Naive B cell (primary cell): ENCODE measurements at regions not wholly inside any gene's neighbourhood (a gene's known extent, or its start where the extent isn't known, plus 50 kb on each side); places are given as distances from the start of the nearest gene placed in this dataset.

Source experiments
- ATAC-seq, 2 donors: fragments of 150-1000 bp; cut with Tn5 transposase; 2 replicates each; pipeline ENCODE4 v1.10.0; 2021; ENCODE audit warnings: low read depth in 2 of 2, mild to moderate bottlenecking in 2 of 2, moderate library complexity in 2 of 2
- DNase-seq: peaks from one replicate; pipeline ENCODE4 v3.0.0; 2022
- H3K27ac Mint-ChIP-seq, 6 donors: one replicate each; pipeline ENCODE4 v1.8.0; 2020 to 2022; ENCODE audit warnings: mild to moderate bottlenecking in 6 of 6, mixed read lengths in 6 of 6, moderate library complexity in 5 of 6, inconsistent platforms in 2 of 6
- H3K27me3 Mint-ChIP-seq, 3 donors: one replicate each; pipeline ENCODE4 v1.8.0; 2021 to 2022; ENCODE audit warnings: mixed read lengths in 3 of 3, mild to moderate bottlenecking in 1 of 3
- H3K36me3 Mint-ChIP-seq, 2 donors: one replicate each; pipeline ENCODE4 v1.8.0; 2020 to 2022; ENCODE audit warnings: mixed read lengths in 2 of 2, inconsistent platforms in 1 of 2, mild to moderate bottlenecking in 1 of 2
- H3K4me1 Mint-ChIP-seq, 3 donors: one replicate each; pipeline ENCODE4 v1.8.0; 2020 to 2022; ENCODE audit warnings: mixed read lengths in 3 of 3, inconsistent platforms in 1 of 3, mild to moderate bottlenecking in 1 of 3, moderate library complexity in 1 of 3
- H3K4me3 Mint-ChIP-seq, 8 donors: one replicate each; pipeline ENCODE4 v1.8.0; 2020 to 2022; ENCODE audit warnings: mild to moderate bottlenecking in 8 of 8, mixed read lengths in 8 of 8, moderate library complexity in 8 of 8, inconsistent platforms in 2 of 8
- H3K9me3 Mint-ChIP-seq, 7 donors: one replicate each; pipeline ENCODE4 v1.8.0; 2020 to 2022; ENCODE audit warnings: mixed read lengths in 7 of 7, mild to moderate bottlenecking in 5 of 7, inconsistent platforms in 2 of 7, moderate library complexity in 1 of 7

DNA sequence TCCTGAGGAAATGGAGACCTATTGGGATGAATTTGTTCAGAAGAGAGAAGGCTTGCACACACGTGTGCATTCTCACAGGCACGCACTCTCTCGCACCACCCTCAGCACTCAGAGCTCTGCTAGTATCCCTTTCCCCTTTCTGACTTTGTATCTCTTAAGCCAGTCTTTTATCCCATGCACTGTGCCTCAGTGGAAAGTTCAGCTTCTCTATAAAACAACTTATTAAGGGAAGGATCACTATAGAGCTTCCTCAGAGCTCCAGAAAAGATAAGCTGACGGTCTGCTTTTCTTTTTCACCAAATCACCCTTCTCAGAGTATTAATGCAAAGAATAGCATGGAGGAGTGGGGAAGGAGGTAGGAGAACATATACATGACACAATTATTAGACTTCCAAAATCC is 207.8 kb downstream of the ENC1 start:
- DNase-seq: no peak
- Mint-ChIP-seq H3K4me3 (no peak overlapping the region), H3K4me1 (peaks cover 6 to 25% (median 10%) of the 10 kb centered on the region in 3 donors), H3K27me3 (peaks cover 32 to 48% (median 42%) of the 10 kb centered on the region in 3 donors), H3K36me3 (no peaks in the 10 kb centered on the region), H3K9me3 (peaks cover 4 to 28% (median 9%) of the 10 kb centered on the region in 7 donors), H3K27ac (no peak overlapping the region)
- ATAC-seq: no peak

DNA sequence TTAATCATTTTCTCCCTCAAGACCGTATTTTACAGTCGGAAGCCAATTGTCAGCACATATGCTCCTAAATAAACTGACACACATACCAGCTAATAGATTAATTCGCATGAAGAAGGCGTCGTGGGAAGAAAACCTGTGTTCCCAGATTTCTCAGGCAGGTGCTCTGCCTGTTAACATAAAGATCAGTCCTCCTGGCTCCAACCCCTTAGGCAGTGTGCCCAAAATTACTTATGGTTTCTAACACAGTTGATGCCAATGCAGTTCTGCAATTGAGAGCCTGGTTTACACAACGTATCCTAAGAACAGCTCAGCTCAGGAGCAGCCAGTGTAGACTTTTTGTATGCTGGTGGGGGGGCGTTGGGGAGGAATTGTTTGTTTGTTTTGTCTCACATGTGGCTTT is 208.3 kb downstream of the ENC1 start:
- Mint-ChIP-seq H3K4me1 (peaks cover 6 to 25% (median 10%) of the 10 kb centered on the region in 3 donors), H3K27me3 (peaks cover 32 to 48% (median 42%) of the 10 kb centered on the region in 3 donors), H3K27ac (no peak overlapping the region), H3K4me3 (no peak overlapping the region), H3K36me3 (no peaks in the 10 kb centered on the region), H3K9me3 (peaks cover 4 to 23% (median 6%) of the 10 kb centered on the region in 7 donors)
- no peak for DNase-seq
- no peak for ATAC-seq

DNA sequence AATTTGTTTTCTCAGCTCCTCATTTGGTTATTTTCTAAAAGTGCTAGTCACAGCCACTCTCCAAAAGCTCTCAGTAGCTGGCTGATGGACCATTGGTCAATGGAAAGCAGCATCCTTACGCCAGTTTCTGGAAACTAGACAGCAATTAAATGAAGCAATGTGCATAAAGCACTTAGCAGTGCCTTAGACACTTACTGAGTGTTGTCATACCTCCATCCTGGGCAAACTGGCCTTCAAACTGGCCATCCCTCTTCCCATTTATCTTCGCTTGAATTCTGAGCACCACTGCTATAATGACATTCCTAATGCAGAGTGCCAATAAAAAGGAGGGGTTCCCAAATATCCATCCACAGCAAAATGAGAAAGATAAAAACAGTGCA is 209.2 kb downstream of the ENC1 start:
- Mint-ChIP-seq H3K9me3 (peaks cover 0 to 13% (median 5%) of the 10 kb centered on the region in 7 donors), H3K4me1 (peaks cover 6 to 25% (median 10%) of the 10 kb centered on the region in 3 donors), H3K27ac (no peak overlapping the region), H3K4me3 (no peak overlapping the region), H3K27me3 (peaks cover 32 to 48% (median 42%) of the 10 kb centered on the region in 3 donors), H3K36me3 (no peaks in the 10 kb centered on the region)
- no peak for DNase-seq
- no peak for ATAC-seq

DNA sequence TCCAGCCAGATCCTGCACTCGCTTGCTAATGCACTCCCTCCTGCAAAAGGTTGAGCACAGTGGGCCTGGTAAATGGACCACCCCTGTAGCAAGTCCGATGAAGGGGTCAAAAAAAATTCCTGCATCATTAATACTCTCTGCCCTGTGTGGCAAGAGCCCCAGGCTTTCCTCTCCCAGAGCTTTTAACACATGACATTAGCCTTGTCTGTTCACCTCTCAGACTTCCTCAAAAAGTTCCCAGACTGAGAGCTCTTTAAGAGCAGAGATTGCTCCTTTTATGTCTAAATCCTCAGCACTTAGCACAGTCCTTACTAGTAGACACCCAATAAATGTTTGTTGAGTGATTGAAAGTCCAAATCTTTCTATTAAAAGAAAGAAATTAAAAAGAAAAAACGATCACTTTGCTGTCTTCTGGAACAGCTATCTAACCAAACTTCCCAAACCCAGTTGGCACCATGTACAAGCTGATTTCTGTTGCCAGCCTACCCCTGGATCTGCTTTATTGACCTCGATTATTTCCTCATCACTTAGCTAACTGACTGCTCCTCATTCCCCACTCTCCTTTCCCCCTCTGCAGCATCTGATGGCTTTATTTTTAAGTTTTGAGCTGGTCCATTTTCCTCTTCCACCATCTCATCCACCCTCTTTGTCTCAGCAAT is 209.8 kb downstream of the ENC1 start:
- Mint-ChIP-seq H3K27ac (no peak overlapping the region), H3K36me3 (no peaks in the 10 kb centered on the region), H3K4me3 (no peak overlapping the region), H3K9me3 (peaks cover 0 to 13% (median 5%) of the 10 kb centered on the region in 7 donors), H3K27me3 (peaks cover 38 to 51% (median 42%) of the 10 kb centered on the region in 3 donors), H3K4me1 (peaks cover 6 to 25% (median 10%) of the 10 kb centered on the region in 3 donors)
- ATAC-seq (no peak), DNase-seq (no peak)

DNA sequence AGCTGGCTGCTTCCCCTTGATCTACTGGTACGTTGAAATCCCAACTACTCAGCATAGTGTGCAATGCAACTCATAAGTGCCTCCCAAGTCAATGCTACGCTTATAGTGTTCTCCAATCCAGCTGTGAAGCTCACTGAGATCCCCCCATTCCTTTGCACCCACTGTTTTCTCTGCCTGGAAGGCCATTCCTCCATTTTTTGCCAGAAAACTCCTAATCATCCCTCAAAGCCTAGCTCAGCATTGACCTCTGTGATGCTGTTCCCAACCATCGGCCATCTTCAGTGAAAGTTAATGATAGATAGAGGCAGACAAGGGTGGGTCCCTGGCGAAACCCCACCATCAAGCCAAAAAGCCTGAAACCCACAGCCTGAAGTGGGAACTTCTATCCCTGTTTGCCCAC is 211.0 kb downstream of the ENC1 start:
- no peak for DNase-seq
- peak overlapping the region in 1 of 8 donors; percentile 58 for H3K4me3 Mint-ChIP-seq
- H3K27me3 Mint-ChIP-seq: peaks cover 42 to 44% (median 42%) of the 10 kb centered on the region in 3 donors
- H3K9me3 Mint-ChIP-seq: peaks cover 0 to 13% (median 3%) of the 10 kb centered on the region in 7 donors
- peak overlapping the region in 1 of 6 donors; percentile 58 for H3K27ac Mint-ChIP-seq
- H3K36me3 Mint-ChIP-seq: no peaks in the 10 kb centered on the region
- ATAC-seq: no peak
- H3K4me1 Mint-ChIP-seq: peaks cover 6 to 23% (median 9%) of the 10 kb centered on the region in 3 donors

DNA sequence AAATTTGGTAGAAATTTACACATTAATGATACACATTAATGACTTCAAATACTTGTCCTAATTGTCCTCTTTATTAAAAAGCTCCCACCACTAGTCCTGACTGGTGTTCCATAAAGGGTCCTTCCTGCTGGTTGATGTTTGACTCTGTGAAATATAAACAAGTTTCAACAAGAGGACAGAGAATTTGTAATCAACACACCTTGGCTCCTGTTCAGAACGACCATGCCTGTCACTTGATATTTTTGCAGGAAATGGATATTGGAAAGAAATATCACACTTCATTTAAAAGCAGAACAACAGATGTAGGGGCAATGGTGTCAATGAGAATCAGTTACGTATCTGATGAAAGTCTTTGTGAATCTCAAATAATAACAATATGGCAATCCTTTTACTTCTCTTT is 211.7 kb downstream of the ENC1 start:
- H3K9me3 Mint-ChIP-seq: peaks cover 0 to 13% (median 3%) of the 10 kb centered on the region in 7 donors
- H3K27ac Mint-ChIP-seq: no peak overlapping the region
- H3K36me3 Mint-ChIP-seq: no peaks in the 10 kb centered on the region
- DNase-seq: no peak
- H3K4me3 Mint-ChIP-seq: no peak overlapping the region
- no peak for ATAC-seq
- peaks cover 41 to 44% (median 42%) of the 10 kb centered on the region in 3 donors for H3K27me3 Mint-ChIP-seq
- peaks cover 6 to 17% (median 6%) of the 10 kb centered on the region in 3 donors for H3K4me1 Mint-ChIP-seq

DNA sequence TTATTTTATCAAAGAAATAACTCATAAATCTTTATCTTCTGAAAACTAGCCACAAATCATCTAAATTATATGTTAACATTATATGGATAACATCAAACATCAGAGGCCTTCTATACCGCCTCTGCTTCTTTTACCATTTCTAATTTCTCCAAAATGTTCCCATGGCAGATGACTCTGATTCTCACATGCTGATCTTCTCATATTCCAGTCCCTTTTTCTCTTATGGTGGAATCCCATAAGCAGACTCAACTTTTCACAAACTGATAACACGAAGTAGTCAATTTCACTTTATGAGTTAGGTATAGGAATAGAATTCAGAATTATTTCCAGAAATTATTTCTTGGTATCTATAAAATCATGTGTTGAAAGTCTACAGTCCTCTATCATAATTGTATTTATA is 212.3 kb downstream of the ENC1 start:
- Mint-ChIP-seq H3K9me3 (peaks cover 0 to 13% (median 3%) of the 10 kb centered on the region in 7 donors), H3K27ac (no peak overlapping the region), H3K4me1 (peaks cover 2 to 11% (median 2%) of the 10 kb centered on the region in 3 donors), H3K4me3 (no peak overlapping the region), H3K36me3 (no peaks in the 10 kb centered on the region), H3K27me3 (peaks cover 40 to 42% (median 42%) of the 10 kb centered on the region in 3 donors)
- no peak for ATAC-seq
- no peak for DNase-seq

DNA sequence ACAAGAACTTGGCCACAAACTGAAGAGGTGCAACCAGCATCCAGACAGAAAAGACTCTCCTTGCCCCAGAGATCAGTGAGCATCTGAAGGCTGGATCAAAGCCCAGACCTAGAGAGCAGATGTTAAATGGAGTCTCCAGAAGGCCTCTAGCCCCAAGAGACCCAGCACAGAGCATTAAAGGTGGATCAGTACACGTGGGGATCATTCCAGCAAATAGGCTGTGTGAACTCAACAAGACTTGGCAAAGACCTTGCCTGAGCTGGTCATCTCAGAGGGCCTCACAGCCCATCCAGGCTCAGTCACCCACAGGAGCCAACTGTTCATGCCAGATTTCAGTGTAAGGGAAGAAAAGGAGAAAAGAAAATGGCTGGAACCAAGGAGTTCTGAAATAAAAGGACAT is 214.0 kb downstream of the ENC1 start:
- DNase-seq (no peak), ATAC-seq (no peak)
- H3K9me3 Mint-ChIP-seq: peaks cover 0 to 13% (median 4%) of the 10 kb centered on the region in 7 donors
- H3K27ac Mint-ChIP-seq: no peak overlapping the region
- H3K27me3 Mint-ChIP-seq: peaks cover 26 to 36% (median 33%) of the 10 kb centered on the region in 3 donors
- no peaks in the 10 kb centered on the region for H3K4me1 Mint-ChIP-seq
- H3K36me3 Mint-ChIP-seq: no peaks in the 10 kb centered on the region
- no peak overlapping the region for H3K4me3 Mint-ChIP-seq

DNA sequence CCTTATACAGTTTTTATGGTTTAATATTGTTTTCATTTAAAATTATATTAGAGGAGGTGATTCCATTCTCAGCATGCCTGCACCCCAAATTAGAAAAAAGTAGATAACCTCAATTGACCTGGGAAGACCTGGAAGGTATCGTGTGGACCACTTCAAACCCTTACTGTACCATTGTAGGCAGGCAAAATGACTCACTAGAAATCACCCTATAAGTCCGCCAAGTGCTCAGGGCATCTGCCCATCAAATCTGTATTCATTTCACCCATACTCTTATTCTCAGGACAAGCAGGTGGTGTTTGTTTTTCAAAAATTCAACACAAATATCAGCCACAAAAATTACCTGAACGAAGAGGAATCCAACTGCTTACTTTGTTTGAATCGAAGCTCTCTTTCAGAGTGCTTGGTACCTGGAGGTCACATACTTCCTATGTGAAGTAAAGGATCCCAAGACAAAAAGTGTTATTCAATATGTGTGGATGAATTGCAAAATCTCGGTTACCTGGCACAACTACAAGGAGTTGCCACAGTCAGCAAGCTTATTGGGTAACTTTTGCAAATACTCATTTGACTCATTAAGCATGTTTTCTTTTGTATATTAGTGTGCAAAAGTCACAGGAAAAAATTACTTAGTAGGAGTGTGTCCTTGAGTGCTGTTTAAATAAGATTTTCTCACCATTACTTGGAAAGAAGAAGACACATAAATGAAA is 216.2 kb downstream of the ENC1 start:
- Mint-ChIP-seq H3K27me3 (peaks cover 20 to 27% (median 23%) of the 10 kb centered on the region in 3 donors), H3K4me3 (no peak overlapping the region), H3K9me3 (peaks cover 0 to 6% (median 1%) of the 10 kb centered on the region in 7 donors), H3K27ac (no peak overlapping the region), H3K36me3 (no peaks in the 10 kb centered on the region), H3K4me1 (no peaks in the 10 kb centered on the region)
- ATAC-seq (no peak), DNase-seq (no peak)

DNA sequence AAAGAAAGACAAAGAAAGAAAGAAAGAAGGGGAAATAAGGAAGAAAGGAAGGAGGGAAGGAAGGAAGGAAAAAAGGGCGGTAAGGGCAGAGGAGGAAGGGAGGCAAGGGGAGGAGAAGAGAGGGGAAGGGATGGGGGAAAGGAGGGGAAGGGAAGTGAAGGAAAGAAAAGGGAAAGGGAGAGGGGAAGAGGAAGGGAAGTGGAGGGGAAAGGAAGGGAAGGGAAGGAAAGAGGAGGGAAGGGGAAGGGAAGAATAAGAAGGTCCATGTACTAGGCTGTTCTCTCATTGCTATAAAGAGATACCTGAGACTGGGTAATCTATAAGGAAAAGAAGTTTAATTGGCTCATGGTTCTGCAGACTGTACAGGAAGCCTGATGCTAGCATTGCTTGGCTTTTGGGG is 217.1 kb downstream of the ENC1 start:
- H3K4me3 Mint-ChIP-seq: no peak overlapping the region
- H3K9me3 Mint-ChIP-seq: peaks cover 0 to 4% (median 0%) of the 10 kb centered on the region in 7 donors
- H3K27me3 Mint-ChIP-seq: peaks cover 16 to 24% (median 23%) of the 10 kb centered on the region in 3 donors
- DNase-seq: no peak
- H3K4me1 Mint-ChIP-seq: no peaks in the 10 kb centered on the region
- H3K36me3 Mint-ChIP-seq: no peaks in the 10 kb centered on the region
- ATAC-seq: no peak
- H3K27ac Mint-ChIP-seq: peak overlapping the region in 2 of 6 donors; percentile 48 to 82

DNA sequence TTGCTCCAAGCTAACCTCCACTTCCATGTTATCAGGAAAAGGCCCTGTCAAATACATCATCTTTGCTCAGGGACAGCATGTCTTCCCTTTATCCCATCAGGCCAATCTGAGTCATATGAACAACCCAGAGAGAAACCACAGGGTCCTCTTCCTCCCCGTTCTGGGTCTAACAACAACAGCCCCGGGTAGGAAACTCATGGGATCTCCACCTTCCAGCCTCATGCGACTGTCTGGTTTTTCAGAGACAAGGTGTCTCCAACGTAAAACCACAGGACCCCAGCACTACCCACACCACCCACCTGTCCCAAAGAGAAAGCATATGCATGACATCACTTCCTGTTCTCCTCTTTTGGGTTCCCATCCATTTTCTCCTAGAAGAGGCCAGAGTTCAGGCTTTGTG is 217.9 kb downstream of the ENC1 start:
- no peaks in the 10 kb centered on the region for H3K36me3 Mint-ChIP-seq
- no peak for DNase-seq
- no peak overlapping the region for H3K4me3 Mint-ChIP-seq
- no peak for ATAC-seq
- H3K27me3 Mint-ChIP-seq: peaks cover 21 to 24% (median 22%) of the 10 kb centered on the region in 3 donors
- no peak overlapping the region for H3K27ac Mint-ChIP-seq
- H3K4me1 Mint-ChIP-seq: no peaks in the 10 kb centered on the region
- H3K9me3 Mint-ChIP-seq: peaks cover 0 to 4% (median 0%) of the 10 kb centered on the region in 7 donors

DNA sequence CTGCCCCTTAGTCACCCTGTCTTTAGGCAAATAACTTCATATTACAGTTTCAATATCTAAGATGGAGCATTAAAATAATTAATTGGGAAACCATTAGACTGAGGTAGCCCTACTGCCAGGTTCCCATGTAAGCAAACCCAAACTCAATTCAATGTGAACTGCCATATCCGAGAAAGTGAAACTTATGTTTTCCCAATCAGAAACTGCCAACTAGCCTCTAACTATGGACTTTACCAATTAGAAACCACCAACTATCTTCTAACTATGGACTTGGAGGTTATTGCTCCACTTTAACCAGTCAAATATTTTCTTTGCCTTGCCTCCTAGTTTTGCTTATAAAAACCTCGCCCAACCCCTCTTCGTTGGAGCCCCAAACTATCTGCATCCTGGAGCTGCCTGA is 218.5 kb downstream of the ENC1 start:
- H3K9me3 Mint-ChIP-seq: peaks cover 0 to 4% (median 0%) of the 10 kb centered on the region in 7 donors
- H3K27ac Mint-ChIP-seq: no peak overlapping the region
- peaks cover 22 to 24% (median 24%) of the 10 kb centered on the region in 3 donors for H3K27me3 Mint-ChIP-seq
- no peaks in the 10 kb centered on the region for H3K4me1 Mint-ChIP-seq
- H3K36me3 Mint-ChIP-seq: no peaks in the 10 kb centered on the region
- ATAC-seq: no peak
- H3K4me3 Mint-ChIP-seq: peak overlapping the region in 1 of 8 donors; percentile 25
- no peak for DNase-seq

DNA sequence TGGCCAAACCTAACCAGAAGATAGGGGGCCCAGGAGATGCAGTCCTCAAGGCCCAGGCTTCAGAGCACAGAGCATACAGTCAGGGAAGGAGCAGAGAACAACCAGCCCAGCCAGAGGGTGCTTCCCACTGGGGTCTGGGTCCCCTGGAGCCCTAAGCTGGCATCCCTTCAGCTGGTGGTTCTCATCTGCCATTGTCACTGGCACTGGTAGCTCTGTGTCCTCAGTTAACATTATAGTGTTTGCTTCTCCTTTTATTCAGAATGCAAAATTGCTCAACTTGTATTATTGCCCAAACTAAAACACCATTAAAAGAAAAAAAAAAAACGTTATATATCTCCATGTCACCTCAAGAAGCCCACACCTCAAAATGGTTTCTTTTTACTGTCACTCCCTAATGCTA is 219.2 kb downstream of the ENC1 start:
- no peak overlapping the region for H3K27ac Mint-ChIP-seq
- peaks cover 24 to 29% (median 25%) of the 10 kb centered on the region in 3 donors for H3K27me3 Mint-ChIP-seq
- H3K4me1 Mint-ChIP-seq: no peaks in the 10 kb centered on the region
- ATAC-seq (no peak), DNase-seq (no peak)
- peak overlapping the region in 1 of 8 donors; percentile 37 for H3K4me3 Mint-ChIP-seq
- peaks cover 0 to 4% (median 0%) of the 10 kb centered on the region in 7 donors for H3K9me3 Mint-ChIP-seq
- no peaks in the 10 kb centered on the region for H3K36me3 Mint-ChIP-seq

DNA sequence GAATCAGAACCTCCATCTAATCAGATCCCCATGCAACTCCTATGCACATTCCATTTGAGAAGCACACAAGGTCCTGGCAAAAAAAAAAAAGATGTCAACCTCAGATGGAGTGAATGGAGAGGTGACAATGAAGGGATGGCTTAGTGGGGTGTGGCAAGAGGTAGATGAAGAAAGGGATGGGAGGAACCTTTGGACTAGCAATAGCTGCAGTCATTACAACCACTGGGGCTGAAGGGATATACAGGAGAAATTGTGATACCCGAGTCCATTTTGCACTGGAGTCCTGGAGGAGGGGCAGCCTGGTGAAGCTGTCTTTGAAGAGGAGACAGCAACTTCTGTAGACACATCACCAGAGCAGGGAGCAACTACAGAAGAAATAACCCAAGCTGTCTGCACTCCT is 219.6 kb downstream of the ENC1 start:
- no peaks in the 10 kb centered on the region for H3K36me3 Mint-ChIP-seq
- peak overlapping the region in 3 of 6 donors; percentile 16 to 53 (median 18) for H3K27ac Mint-ChIP-seq
- ATAC-seq (no peak), DNase-seq (no peak)
- peaks cover 0 to 2% (median 0%) of the 10 kb centered on the region in 7 donors for H3K9me3 Mint-ChIP-seq
- peaks cover 21 to 33% (median 25%) of the 10 kb centered on the region in 3 donors for H3K27me3 Mint-ChIP-seq
- peak overlapping the region in 1 of 8 donors; percentile 37 for H3K4me3 Mint-ChIP-seq
- no peaks in the 10 kb centered on the region for H3K4me1 Mint-ChIP-seq
